HG02970 (cell line): ENCODE measurements at regions not wholly inside any gene's neighbourhood (a gene's known extent, or its start where the extent isn't known, plus 50 kb on each side); places are given as distances from the start of the nearest gene placed in this dataset.

Experiments used
- ATAC-seq: cut with Tn5 transposase; IDR thresholded peaks from one replicate; pipeline ENCODE4 v1.9.1; 2021; ENCODE audit warnings: mild to moderate bottlenecking, moderate library complexity, moderate number of reproducible peaks; ENCODE audit not compliant: unreplicated experiment, low FRiP score

GRCh38 chr10:44201656-44202055, 183.2 kb downstream of the CXCL12 start:
- no peak for ATAC-seq

GRCh38 chr10:44201011-44201410, 183.9 kb downstream of the CXCL12 start:
- no peak for ATAC-seq

- no peak for ATAC-seq
These were observed 184.8 kb downstream of the CXCL12 start for GRCh38 chr10:44199991-44200655.

GRCh38 chr10:44199267-44199666, 185.6 kb downstream of the CXCL12 start:
- ATAC-seq: no peak

- ATAC-seq: no peak
These were observed 186.2 kb downstream of the CXCL12 start for GRCh38 chr10:44198780-44199097.

GRCh38 chr10:44198096-44198779, 186.7 kb downstream of the CXCL12 start:
- no peak for ATAC-seq

GRCh38 chr10:44197646-44198045, 187.3 kb downstream of the CXCL12 start:
- ATAC-seq: no peak

- no peak for ATAC-seq
These were observed 188.6 kb downstream of the CXCL12 start for GRCh38 chr10:44196336-44196735.

GRCh38 chr10:44196008-44196320, 188.9 kb downstream of the CXCL12 start:
- no peak for ATAC-seq

- no peak for ATAC-seq
These were observed 189.5 kb downstream of the CXCL12 start for GRCh38 chr10:44195112-44196007.

GRCh38 chr10:44194435-44194834, 190.5 kb downstream of the CXCL12 start:
- ATAC-seq: no peak

GRCh38 chr10:44193567-44194220, 191.2 kb downstream of the CXCL12 start:
- no peak for ATAC-seq

- no peak for ATAC-seq
These were observed 191.7 kb downstream of the CXCL12 start for GRCh38 chr10:44193166-44193565.

GRCh38 chr10:44192435-44192834, 192.5 kb downstream of the CXCL12 start:
- no peak for ATAC-seq

- no peak for ATAC-seq
These were observed 194.4 kb downstream of the CXCL12 start for GRCh38 chr10:44190541-44190940.

GRCh38 chr10:44186821-44187220, 198.1 kb downstream of the CXCL12 start:
- no peak for ATAC-seq

GRCh38 chr10:44186150-44186549, 198.7 kb downstream of the CXCL12 start:
- ATAC-seq: no peak

- no peak for ATAC-seq
These were observed 199.6 kb downstream of the CXCL12 start for GRCh38 chr10:44185315-44185666.

- no peak for ATAC-seq
These were observed 200.1 kb downstream of the CXCL12 start for GRCh38 chr10:44184633-44185314.
